CD4-positive, alpha-beta T cell (primary cell): ENCODE measurements at regions not wholly inside any gene's neighbourhood (a gene's known extent, or its start where the extent isn't known, plus 50 kb on each side); places are given as distances from the start of the nearest gene placed in this dataset.

Source experiments
- ATAC-seq: fragments of 200-7000 bp; cut with Tn5 transposase; one replicate; pipeline ENCODE4 v1.10.0; 2022; ENCODE audit warnings: mild to moderate bottlenecking; ENCODE audit not compliant: poor library complexity
- CTCF ChIA-PET: fragments of 350-600 bp; sonication (Branson Sonifier 250); formaldehyde crosslinking; loops from one replicate; lab custom pipeline; 2021; ENCODE audit warnings: antibody characterized with exemption, inconsistent platforms; lab: Charles Lee
- POLR2A ChIA-PET: fragments of 350-600 bp; sonication (Branson Sonifier 250); formaldehyde crosslinking; loops from one replicate; lab custom pipeline; 2021; ENCODE audit warnings: antibody characterized with exemption, inconsistent platforms; lab: Charles Lee
- DNase-seq, 14 experiments: peaks; one replicate each; pipeline ENCODE4 v3.0.0-alpha.2; 2013 to 2020; ENCODE audit warnings: mixed read lengths in 2 of 14
- H3K27ac ChIP-seq, 2 donors: one replicate each; pipeline versions ENCODE4 v1.5.1 to v1.7.0; 2013; ENCODE audit warnings: low read length in 2 of 2, low read depth in 1 of 2, mild to moderate bottlenecking in 1 of 2
- H3K27me3 ChIP-seq, 2 experiments: 1 replicate in 1 of 2; 2 replicates in 1 of 2; pipeline versions ENCODE4 v1.6.1 to v1.7.0; 2013; ENCODE audit warnings: low read length in 2 of 2, control low read depth in 1 of 2, mild to moderate bottlenecking in 1 of 2, moderate library complexity in 1 of 2; ENCODE audit not compliant: insufficient read depth in 2 of 2, control insufficient read depth in 1 of 2
- H3K36me3 ChIP-seq: one replicate; pipeline ENCODE4 v1.6.1; 2013; ENCODE audit warnings: low read length, control low read depth; ENCODE audit not compliant: insufficient read depth
- H3K4me1 ChIP-seq: one replicate; pipeline ENCODE4 v1.6.1; 2013; ENCODE audit warnings: low read length, control low read depth; ENCODE audit not compliant: insufficient read depth
- H3K4me3 ChIP-seq: one replicate; pipeline ENCODE4 v1.5.1; 2013; ENCODE audit warnings: mild to moderate bottlenecking, low read length, moderate library complexity
- H3K9me3 ChIP-seq, 2 experiments: 1 replicate in 1 of 2; 2 replicates in 1 of 2; pipeline versions ENCODE4 v1.6.1 to v1.7.0; 2013; ENCODE audit warnings: low read length in 2 of 2, mild to moderate bottlenecking in 2 of 2, control low read depth in 1 of 2, moderate library complexity in 1 of 2; ENCODE audit not compliant: control insufficient read depth in 1 of 2, insufficient read depth in 1 of 2
- H3K27ac Mint-ChIP-seq: one replicate; pipeline ENCODE4 v1.8.0; 2020; ENCODE audit warnings: mixed read lengths
- H3K27me3 Mint-ChIP-seq: one replicate; pipeline ENCODE4 v1.8.0; 2021; ENCODE audit warnings: mixed read lengths
- H3K36me3 Mint-ChIP-seq: one replicate; pipeline ENCODE4 v1.8.0; 2021; ENCODE audit warnings: low read depth, mixed read lengths
- H3K4me1 Mint-ChIP-seq: one replicate; pipeline ENCODE4 v1.8.0; 2021; ENCODE audit warnings: low read depth, mixed read lengths
- H3K4me3 Mint-ChIP-seq: one replicate; pipeline ENCODE4 v1.8.0; 2020; ENCODE audit warnings: mild to moderate bottlenecking, mixed read lengths
- H3K9me3 Mint-ChIP-seq: one replicate; pipeline ENCODE4 v1.8.0; 2020; ENCODE audit warnings: mixed read lengths
- intact Hi-C, 2 experiments: fragments of 100-400 bp; cut with DNase I in 1 of 2; cut with micrococcal nuclease in 1 of 2; formaldehyde crosslinking; loops; one replicate each; pipeline versions ENCODE4 v1.15.1 to v1.9.0; 2023 to 2025; cut with DNase I, micrococcal nuclease
- TF ChIP-seq, protein P1 (sequence below): fragments of 200-600 bp; IDR thresholded peaks from one replicate; pipeline ENCODE4 v1.8.0; 2022; ENCODE audit warnings: antibody characterized with exemption, mild to moderate bottlenecking

DNA sequence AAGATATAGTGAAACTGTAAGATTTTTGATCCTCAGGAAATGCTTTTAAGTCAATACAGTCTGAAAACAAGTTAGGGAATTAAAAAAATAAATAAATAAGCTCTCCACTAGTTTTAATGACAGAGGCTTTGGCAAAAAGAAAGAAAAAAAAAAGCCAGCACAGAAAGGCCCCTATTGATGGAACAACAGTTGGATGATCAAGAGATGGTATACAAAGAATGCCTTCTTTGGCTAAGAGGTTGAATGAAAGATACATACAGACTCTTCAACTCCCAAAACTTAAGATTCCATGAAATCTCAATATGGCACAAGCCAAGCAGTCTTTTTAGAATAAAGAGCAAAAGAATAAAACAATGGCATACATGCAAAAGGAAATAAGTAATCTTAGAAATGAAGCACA is 64.0 kb upstream of the GALNT5 start:
- Histone ChIP-seq H3K36me3 (no peaks in the 10 kb centered on the region), H3K4me3 (no peak overlapping the region), H3K27me3 (no peaks in the 10 kb centered on the region), H3K4me1 (no peaks in the 10 kb centered on the region), H3K27ac (no peak overlapping the region), H3K9me3 (no peaks in the 10 kb centered on the region)
- intact Hi-C loops, result loop anchor here in 1 of 2 experiments (5.0 kb wide), 1 partner anchor 1816 kb away; no protein-coding TSS in a partner anchor
- TF ChIP-seq, protein P1, sequence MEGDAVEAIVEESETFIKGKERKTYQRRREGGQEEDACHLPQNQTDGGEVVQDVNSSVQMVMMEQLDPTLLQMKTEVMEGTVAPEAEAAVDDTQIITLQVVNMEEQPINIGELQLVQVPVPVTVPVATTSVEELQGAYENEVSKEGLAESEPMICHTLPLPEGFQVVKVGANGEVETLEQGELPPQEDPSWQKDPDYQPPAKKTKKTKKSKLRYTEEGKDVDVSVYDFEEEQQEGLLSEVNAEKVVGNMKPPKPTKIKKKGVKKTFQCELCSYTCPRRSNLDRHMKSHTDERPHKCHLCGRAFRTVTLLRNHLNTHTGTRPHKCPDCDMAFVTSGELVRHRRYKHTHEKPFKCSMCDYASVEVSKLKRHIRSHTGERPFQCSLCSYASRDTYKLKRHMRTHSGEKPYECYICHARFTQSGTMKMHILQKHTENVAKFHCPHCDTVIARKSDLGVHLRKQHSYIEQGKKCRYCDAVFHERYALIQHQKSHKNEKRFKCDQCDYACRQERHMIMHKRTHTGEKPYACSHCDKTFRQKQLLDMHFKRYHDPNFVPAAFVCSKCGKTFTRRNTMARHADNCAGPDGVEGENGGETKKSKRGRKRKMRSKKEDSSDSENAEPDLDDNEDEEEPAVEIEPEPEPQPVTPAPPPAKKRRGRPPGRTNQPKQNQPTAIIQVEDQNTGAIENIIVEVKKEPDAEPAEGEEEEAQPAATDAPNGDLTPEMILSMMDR, result no peak
- Mint-ChIP-seq H3K27me3 (no peaks in the 10 kb centered on the region), H3K36me3 (no peaks in the 10 kb centered on the region), H3K27ac (no peak overlapping the region), H3K4me3 (no peak overlapping the region), H3K4me1 (no peaks in the 10 kb centered on the region), H3K9me3 (no peaks in the 10 kb centered on the region)
- DNase-seq, result no peak
- POLR2A ChIA-PET, result no interaction called here
- ATAC-seq, result no peak
- CTCF ChIA-PET, result no interaction called here

DNA sequence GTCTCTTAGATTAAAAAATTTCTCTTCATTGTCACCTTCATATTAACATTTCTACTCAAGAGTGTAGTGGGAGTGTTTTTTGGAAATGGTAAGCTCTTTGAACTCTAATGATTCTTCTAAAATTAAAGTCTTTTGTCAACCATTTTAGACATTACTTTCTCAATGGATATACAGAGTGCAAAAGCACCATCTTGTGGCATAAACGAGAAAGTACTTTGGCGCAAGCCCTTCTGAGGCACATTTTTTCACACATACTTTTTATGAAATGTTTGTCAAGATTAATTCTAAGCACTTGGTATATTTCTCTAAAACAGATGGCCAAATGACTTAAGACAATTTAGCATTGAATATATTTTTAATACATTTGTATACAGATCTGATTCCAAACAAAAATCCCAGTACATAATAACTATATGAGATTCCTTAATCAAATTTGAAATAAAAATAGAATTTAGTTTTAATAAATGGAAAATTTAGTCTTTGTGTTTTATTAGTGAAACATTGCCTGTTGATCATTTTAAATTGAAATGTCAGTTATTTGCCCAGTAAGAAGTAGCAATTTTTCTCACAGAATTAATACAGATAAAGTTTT is 63.3 kb upstream of the GALNT5 start:
- H3K27me3 ChIP-seq, result no peaks in the 10 kb centered on the region
- no peak overlapping the region for H3K27ac Mint-ChIP-seq
- H3K4me1 ChIP-seq, result no peaks in the 10 kb centered on the region
- POLR2A ChIA-PET, result no interaction called here
- DNase-seq, result peak in 4 of 14 experiments; percentile 4 to 53 (median 40)
- no peak overlapping the region for H3K27ac ChIP-seq
- H3K4me3 ChIP-seq, result no peak overlapping the region
- no peaks in the 10 kb centered on the region for H3K9me3 Mint-ChIP-seq
- H3K4me3 Mint-ChIP-seq, result no peak overlapping the region
- TF ChIP-seq, protein P1, result peak; percentile 65
- H3K36me3 ChIP-seq, result no peaks in the 10 kb centered on the region
- H3K36me3 Mint-ChIP-seq, result no peaks in the 10 kb centered on the region
- intact Hi-C loops, result loop anchor here (2.0 to 5.0 kb wide), 2 partner anchors 1817 to 1825 kb away; no protein-coding TSS in a partner anchor
- peak; percentile 48 for ATAC-seq
- no peaks in the 10 kb centered on the region for H3K4me1 Mint-ChIP-seq
- CTCF ChIA-PET, result no interaction called here
- no peaks in the 10 kb centered on the region for H3K27me3 Mint-ChIP-seq
- H3K9me3 ChIP-seq, result no peaks in the 10 kb centered on the region

DNA sequence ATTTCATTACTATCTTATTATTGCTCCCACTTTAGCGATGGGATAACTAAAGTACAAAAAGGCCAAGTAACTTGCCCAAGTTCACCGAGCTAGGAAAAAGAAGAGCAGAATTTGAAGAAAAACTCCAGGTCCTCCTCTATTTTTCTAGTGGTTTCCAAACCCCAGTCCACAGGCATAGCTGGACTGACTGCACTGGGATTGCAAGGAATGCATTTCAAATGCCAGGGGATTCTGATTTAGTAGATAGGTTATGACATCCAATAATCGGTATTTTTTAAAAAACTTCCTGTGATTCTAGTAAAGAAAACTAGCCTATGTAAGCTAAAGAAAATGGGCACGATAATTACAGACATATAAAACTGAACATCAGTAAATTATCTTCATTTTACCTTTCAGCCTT is 62.7 kb upstream of the GALNT5 start:
- no peak overlapping the region for H3K27ac Mint-ChIP-seq
- CTCF ChIA-PET, result no interaction called here
- H3K4me1 Mint-ChIP-seq, result no peaks in the 10 kb centered on the region
- Histone ChIP-seq H3K36me3 (no peaks in the 10 kb centered on the region), H3K4me1 (no peaks in the 10 kb centered on the region), H3K9me3 (no peaks in the 10 kb centered on the region), H3K4me3 (no peak overlapping the region), H3K27ac (no peak overlapping the region), H3K27me3 (no peaks in the 10 kb centered on the region)
- no peaks in the 10 kb centered on the region for H3K9me3 Mint-ChIP-seq
- H3K36me3 Mint-ChIP-seq, result no peaks in the 10 kb centered on the region
- intact Hi-C loops, result loop anchor here (2.0 to 5.0 kb wide), 2 partner anchors 1818 to 1826 kb away; no protein-coding TSS in a partner anchor
- H3K27me3 Mint-ChIP-seq, result no peaks in the 10 kb centered on the region
- DNase-seq (no peak), ATAC-seq (no peak)
- TF ChIP-seq, protein P1, result no peak
- no peak overlapping the region for H3K4me3 Mint-ChIP-seq
- POLR2A ChIA-PET, result no interaction called here
